GM12864 (cell line): ENCODE measurements at regions not wholly inside any gene's neighbourhood (a gene's known extent, or its start where the extent isn't known, plus 50 kb on each side); places are given as distances from the start of the nearest gene placed in this dataset.

Source experiments
- DNase-seq: peaks from one replicate; pipeline ENCODE4 v3.0.0-alpha.2; 2011; ENCODE audit warnings: low read depth
- H3K4me3 ChIP-seq: 2 replicates; pipeline ENCODE4 v1.5.1; 2011; ENCODE audit warnings: mild to moderate bottlenecking, low read depth, low read length, control low read depth
- TF ChIP-seq, protein P1 (sequence below): IDR thresholded peaks from 2 replicates; pipeline ENCODE4 v1.5.1; 2011; ENCODE audit warnings: low read depth, mild to moderate bottlenecking, moderate library complexity, low read length, control low read depth, inconsistent platforms; ENCODE audit errors: missing control alignments

DNA sequence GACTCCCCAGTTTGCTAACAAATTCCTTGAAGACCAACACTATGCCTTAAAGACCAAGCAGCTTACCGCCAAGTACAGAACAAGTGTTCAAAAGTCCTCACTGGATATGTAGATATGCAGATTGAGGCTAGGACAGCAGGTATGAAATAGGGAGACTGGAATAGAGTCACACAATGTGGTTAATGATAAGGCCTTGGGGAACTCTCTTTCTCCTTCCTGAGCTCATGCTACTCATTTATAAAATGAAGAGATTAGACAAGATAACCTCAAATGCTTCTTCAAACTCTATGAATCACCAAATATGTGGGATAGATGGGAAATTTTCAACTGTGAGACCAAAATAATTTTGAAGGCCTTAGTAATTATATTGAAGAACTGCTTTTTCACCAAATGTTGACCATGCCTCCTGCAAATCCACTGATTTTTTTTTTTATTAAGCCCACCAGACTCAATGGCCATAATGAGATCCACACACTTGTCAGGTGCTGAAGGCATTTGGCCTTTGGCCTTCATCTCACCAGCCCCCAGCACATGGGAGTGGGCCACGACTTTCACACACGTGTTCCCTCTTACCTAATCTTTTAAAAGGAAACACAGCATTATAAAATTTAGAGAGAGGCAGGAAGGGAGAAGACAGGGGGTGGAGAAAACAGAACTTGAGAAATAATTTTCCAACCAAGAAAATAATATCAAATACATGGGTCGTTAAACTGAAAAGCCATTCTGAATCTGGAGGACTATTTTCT, 181.5 kb downstream of the EN1 start:
- no peak overlapping the region for H3K4me3 ChIP-seq
- TF ChIP-seq, protein P1, sequence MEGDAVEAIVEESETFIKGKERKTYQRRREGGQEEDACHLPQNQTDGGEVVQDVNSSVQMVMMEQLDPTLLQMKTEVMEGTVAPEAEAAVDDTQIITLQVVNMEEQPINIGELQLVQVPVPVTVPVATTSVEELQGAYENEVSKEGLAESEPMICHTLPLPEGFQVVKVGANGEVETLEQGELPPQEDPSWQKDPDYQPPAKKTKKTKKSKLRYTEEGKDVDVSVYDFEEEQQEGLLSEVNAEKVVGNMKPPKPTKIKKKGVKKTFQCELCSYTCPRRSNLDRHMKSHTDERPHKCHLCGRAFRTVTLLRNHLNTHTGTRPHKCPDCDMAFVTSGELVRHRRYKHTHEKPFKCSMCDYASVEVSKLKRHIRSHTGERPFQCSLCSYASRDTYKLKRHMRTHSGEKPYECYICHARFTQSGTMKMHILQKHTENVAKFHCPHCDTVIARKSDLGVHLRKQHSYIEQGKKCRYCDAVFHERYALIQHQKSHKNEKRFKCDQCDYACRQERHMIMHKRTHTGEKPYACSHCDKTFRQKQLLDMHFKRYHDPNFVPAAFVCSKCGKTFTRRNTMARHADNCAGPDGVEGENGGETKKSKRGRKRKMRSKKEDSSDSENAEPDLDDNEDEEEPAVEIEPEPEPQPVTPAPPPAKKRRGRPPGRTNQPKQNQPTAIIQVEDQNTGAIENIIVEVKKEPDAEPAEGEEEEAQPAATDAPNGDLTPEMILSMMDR = no peak
- no peak for DNase-seq

DNA sequence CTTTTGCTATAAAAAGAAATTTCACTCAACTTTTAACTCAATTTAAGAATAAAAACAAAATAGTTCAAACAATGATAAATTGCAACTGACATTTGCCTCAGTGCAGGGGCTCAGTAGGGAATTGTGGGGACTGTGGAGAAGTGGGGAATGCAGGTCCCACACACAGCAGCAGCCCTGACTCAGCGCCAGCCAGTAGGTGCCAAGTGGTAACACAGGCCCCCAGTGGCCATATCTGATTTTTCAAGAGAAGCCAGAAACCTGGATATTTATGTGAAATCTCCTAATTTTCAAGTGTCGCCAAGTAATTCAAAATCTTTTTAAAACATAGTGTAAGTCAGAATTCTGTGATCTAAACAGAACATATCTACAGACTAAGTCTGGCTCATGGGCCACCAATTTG, 186.3 kb downstream of the EN1 start:
- no peak overlapping the region for H3K4me3 ChIP-seq

GRCh38 chr2:118658596-118659198, 188.8 kb downstream of the EN1 start:
- TF ChIP-seq, protein P1 = no peak
- no peak for DNase-seq

More for the DNA sequence above, 186.3 kb downstream of the EN1 start:
- DNase-seq = no peak
- TF ChIP-seq, protein P1 = no peak

GRCh38 chr2:118657466-118657865, 190.0 kb downstream of the EN1 start:
- TF ChIP-seq, protein P1 = no peak
- no peak overlapping the region for H3K4me3 ChIP-seq
- no peak for DNase-seq

More at GRCh38 chr2:118658596-118659198, 188.8 kb downstream of the EN1 start:
- H3K4me3 ChIP-seq = no peak overlapping the region

GRCh38 chr2:118654945-118655344, 192.5 kb downstream of the EN1 start:
- no peak for DNase-seq
- TF ChIP-seq, protein P1 = no peak
- H3K4me3 ChIP-seq = no peak overlapping the region

DNA sequence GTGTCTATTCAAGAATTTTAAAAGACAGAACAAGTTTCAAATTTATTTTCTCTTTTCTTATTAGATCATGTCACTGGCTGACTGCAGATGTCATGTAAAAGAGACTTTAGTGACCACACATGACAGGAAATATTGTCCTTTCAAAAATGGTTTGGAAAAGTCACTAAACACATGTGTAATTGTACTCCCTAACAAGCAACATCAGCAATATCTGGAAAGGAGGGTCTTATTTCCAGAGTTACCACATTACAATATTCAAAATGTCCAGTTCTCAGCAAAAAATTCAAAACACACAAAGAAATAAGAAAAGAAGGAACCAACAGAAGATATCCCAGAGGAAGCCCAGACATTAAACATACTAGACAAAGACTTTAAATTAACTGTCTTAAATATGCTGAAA, 197.1 kb downstream of the EN1 start:
- no peak for DNase-seq
- no peak overlapping the region for H3K4me3 ChIP-seq
- TF ChIP-seq, protein P1 = no peak
